Type B pancreatic cell (in vitro differentiated cells): ENCODE measurements at regions not wholly inside any gene's neighbourhood (a gene's known extent, or its start where the extent isn't known, plus 50 kb on each side); places are given as distances from the start of the nearest gene placed in this dataset.

Source experiments
- DNase-seq: peaks from one replicate; pipeline ENCODE4 v3.0.0; 2021; ENCODE audit warnings: mixed read lengths; ENCODE audit not compliant: unreplicated experiment; ENCODE audit errors: extremely low spot score
- H3K27ac Mint-ChIP-seq: 2 replicates; pipeline ENCODE4 v1.8.0; 2021; ENCODE audit warnings: mild to moderate bottlenecking, mixed read lengths
- H3K27me3 Mint-ChIP-seq: 2 replicates; pipeline ENCODE4 v1.8.0; 2021; ENCODE audit warnings: mixed read lengths
- H3K36me3 Mint-ChIP-seq: 2 replicates; pipeline ENCODE4 v1.8.0; 2021; ENCODE audit warnings: mixed read lengths
- H3K4me1 Mint-ChIP-seq: one replicate; pipeline ENCODE4 v1.8.0; 2021; ENCODE audit warnings: mixed read lengths; ENCODE audit not compliant: unreplicated experiment
- H3K4me3 Mint-ChIP-seq: 2 replicates; pipeline ENCODE4 v1.8.0; 2021; ENCODE audit warnings: mild to moderate bottlenecking, mixed read lengths
- H3K9me3 Mint-ChIP-seq: 2 replicates; pipeline ENCODE4 v1.8.0; 2021; ENCODE audit warnings: mixed read lengths
- TF ChIP-seq, protein P1 (sequence below): fragments of 200-600 bp; sonication (generic); conservative IDR thresholded peaks from 2 replicates; pipeline ENCODE4 v1.5.0; 2021; ENCODE audit warnings: antibody characterized with exemption, mild to moderate bottlenecking

DNA sequence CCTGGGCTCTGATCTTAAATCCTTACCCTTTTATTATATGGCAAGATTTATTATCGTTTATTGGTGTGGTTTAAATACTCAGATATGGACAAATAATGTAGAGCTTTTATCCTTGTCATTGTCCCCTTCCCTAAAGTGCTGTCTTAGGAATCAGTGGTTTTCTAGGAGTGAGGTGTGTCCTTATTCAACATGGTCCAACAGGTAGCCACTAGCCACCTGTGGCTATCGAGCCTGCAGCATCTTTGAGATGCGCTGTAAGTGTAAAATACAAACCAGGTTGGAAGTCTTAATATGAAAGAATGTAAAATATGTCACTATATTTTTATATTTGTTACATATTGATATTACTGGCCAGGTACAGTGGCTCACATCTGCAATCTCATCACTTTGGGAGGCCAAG, 82.4 kb upstream of the BASP1 start:
- H3K27ac Mint-ChIP-seq = no peak overlapping the region
- DNase-seq = no peak
- H3K9me3 Mint-ChIP-seq = no peaks in the 10 kb centered on the region
- no peak overlapping the region for H3K4me3 Mint-ChIP-seq
- TF ChIP-seq, protein P1, sequence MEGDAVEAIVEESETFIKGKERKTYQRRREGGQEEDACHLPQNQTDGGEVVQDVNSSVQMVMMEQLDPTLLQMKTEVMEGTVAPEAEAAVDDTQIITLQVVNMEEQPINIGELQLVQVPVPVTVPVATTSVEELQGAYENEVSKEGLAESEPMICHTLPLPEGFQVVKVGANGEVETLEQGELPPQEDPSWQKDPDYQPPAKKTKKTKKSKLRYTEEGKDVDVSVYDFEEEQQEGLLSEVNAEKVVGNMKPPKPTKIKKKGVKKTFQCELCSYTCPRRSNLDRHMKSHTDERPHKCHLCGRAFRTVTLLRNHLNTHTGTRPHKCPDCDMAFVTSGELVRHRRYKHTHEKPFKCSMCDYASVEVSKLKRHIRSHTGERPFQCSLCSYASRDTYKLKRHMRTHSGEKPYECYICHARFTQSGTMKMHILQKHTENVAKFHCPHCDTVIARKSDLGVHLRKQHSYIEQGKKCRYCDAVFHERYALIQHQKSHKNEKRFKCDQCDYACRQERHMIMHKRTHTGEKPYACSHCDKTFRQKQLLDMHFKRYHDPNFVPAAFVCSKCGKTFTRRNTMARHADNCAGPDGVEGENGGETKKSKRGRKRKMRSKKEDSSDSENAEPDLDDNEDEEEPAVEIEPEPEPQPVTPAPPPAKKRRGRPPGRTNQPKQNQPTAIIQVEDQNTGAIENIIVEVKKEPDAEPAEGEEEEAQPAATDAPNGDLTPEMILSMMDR = no peak
- H3K27me3 Mint-ChIP-seq = no peaks in the 10 kb centered on the region
- no peaks in the 10 kb centered on the region for H3K4me1 Mint-ChIP-seq
- H3K36me3 Mint-ChIP-seq = no peaks in the 10 kb centered on the region

DNA sequence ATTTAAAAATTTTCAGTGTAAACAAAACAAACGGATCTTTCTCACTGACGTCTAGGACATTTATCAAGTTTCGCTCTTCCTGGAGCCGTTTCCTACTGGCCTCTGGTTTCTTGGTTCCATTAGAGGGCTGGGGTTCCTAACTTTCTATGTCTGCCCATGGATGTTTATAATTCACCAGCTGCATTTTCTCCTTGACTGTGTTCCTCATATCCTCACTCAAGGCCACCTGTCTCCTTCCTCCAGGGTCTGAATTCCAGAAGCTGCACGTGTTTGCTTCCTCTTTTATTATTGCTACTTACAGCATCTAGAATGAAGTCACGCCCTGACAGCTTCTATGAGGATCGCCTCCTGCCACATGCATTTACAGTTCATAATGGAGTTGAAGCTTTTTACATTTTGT, 74.1 kb upstream of the BASP1 start:
- Mint-ChIP-seq H3K9me3 (no peaks in the 10 kb centered on the region), H3K27ac (no peak overlapping the region), H3K4me3 (no peak overlapping the region), H3K27me3 (no peaks in the 10 kb centered on the region), H3K4me1 (no peaks in the 10 kb centered on the region), H3K36me3 (no peaks in the 10 kb centered on the region)
- DNase-seq = no peak
- TF ChIP-seq, protein P1 = no peak

DNA sequence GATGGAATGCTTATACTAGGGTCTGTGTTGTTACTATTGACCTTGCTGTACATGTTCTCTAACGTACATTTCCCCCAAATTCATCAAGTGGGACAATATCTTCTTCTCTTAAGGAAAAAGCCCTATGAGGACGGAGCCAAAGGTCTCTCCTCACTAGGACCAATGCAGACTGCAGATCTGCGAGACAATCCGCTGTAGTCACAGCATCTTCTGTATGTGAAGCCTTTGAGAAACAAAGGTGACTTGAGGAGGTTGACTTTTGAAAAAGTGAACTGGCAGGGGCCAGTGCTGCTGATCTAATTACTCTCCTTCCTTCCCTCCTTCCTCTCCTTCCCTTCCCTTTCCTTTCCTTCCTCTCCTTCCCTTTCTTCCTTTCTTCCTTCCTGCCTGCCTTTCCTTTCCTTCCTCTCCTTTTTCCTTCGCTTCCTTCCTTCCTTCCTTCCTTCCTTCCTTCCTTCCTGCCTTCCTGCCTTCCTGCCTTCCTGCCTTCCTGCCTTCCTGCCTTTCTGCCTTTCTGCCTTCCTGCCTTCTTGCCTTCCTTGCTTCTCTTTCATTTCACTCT, 71.1 kb upstream of the BASP1 start:
- no peaks in the 10 kb centered on the region for H3K9me3 Mint-ChIP-seq
- H3K4me3 Mint-ChIP-seq = no peak overlapping the region
- H3K4me1 Mint-ChIP-seq = no peaks in the 10 kb centered on the region
- no peak for DNase-seq
- H3K27ac Mint-ChIP-seq = no peak overlapping the region
- TF ChIP-seq, protein P1 = no peak
- H3K27me3 Mint-ChIP-seq = no peaks in the 10 kb centered on the region
- no peaks in the 10 kb centered on the region for H3K36me3 Mint-ChIP-seq

DNA sequence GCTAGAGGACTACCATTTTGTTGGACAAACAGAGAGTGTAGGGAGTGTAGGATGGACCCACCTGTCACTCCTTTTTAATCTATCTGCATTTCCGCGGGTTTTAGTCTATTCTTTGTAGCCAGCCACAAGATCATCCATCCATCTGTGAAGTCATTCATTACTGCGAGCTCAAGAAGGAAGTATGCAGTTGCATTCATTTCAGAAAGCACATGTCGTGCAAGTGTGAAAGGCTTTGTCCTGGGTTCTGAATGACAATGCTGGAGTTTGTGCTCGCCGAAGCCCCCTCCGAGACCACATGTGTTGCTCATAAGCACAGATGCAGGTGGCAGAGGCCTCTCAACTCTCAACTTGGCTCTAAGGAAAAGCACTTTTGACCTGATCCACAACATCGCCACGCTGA, 70.3 kb upstream of the BASP1 start:
- no peaks in the 10 kb centered on the region for H3K9me3 Mint-ChIP-seq
- no peaks in the 10 kb centered on the region for H3K36me3 Mint-ChIP-seq
- H3K27ac Mint-ChIP-seq = no peak overlapping the region
- H3K4me3 Mint-ChIP-seq = no peak overlapping the region
- TF ChIP-seq, protein P1 = no peak
- no peaks in the 10 kb centered on the region for H3K27me3 Mint-ChIP-seq
- DNase-seq = no peak
- H3K4me1 Mint-ChIP-seq = no peaks in the 10 kb centered on the region

DNA sequence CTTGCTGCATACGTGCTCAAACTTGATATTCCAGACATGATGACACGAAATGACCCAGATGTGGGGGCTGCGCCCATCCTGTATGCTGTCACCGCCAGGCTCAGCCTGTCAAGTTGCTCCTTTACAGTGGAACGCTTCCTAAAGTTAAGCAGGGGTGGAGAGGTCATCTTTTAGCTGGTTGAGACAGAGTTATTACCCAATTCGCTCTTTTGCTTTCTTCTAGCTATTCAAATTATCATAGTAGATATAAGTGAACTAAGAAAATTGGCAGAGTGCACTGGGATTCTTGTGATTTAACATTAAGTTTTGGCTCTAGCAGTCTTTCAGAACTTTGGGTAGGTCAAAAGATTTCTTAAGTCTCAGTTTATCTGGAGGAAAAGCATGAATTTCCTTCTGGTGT, 69.8 kb upstream of the BASP1 start:
- Mint-ChIP-seq H3K4me3 (no peak overlapping the region), H3K9me3 (no peaks in the 10 kb centered on the region), H3K27me3 (no peaks in the 10 kb centered on the region), H3K36me3 (no peaks in the 10 kb centered on the region), H3K4me1 (no peaks in the 10 kb centered on the region), H3K27ac (no peak overlapping the region)
- no peak for DNase-seq
- TF ChIP-seq, protein P1 = no peak

DNA sequence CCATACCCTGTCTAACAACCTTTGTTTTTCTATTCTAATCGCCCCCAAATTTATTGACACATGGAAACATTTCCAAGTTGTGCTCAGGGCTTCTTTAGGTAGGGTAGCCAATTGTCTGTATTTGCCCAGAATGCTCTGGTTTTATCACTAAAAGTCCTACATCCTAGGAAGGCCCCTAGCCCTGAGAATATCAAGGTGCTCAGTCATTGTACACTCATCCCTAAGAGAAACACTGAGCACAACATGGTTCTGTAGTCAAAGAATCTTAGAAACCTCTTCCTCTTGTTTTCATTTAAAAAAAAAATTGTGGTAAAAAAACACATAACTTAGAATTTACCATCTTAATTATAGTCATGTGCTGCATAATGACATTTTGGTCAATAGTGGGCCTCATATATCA, 69.0 kb upstream of the BASP1 start:
- Mint-ChIP-seq H3K9me3 (no peaks in the 10 kb centered on the region), H3K4me1 (no peaks in the 10 kb centered on the region), H3K36me3 (no peaks in the 10 kb centered on the region), H3K27ac (no peak overlapping the region), H3K4me3 (no peak overlapping the region), H3K27me3 (no peaks in the 10 kb centered on the region)
- TF ChIP-seq, protein P1 = no peak
- no peak for DNase-seq
